GM12878 (cell line): ENCODE measurements at regions not wholly inside any gene's neighbourhood (a gene's known extent, or its start where the extent isn't known, plus 50 kb on each side); places are given as distances from the start of the nearest gene placed in this dataset.

ENCODE experiments used
- ATAC-seq: fragments of 200-7000 bp; cut with Tn5 transposase; 3 replicates; pipeline ENCODE4 v1.9.1; 2020; ENCODE audit warnings: mild to moderate bottlenecking, moderate library complexity
- BruUV-seq: library from RNA; stranded (reverse); fragments of 400-500 nt; replicated peaks from 2 replicates; lab custom pipeline; 2021; lab: Mats Ljungman, UMichigan
- CTCF ChIA-PET: fragments of 300-600 bp; sonication (Branson Sonifier 250); formaldehyde crosslinking; extraction: SDS; loops from one replicate; lab custom pipeline; 2021; ENCODE audit warnings: inconsistent platforms; lab: Yijun Ruan, JAX
- POLR2A ChIA-PET: fragments of 350-600 bp; formaldehyde crosslinking; extraction: SDS; loops from one replicate; lab custom pipeline; 2021; ENCODE audit warnings: inconsistent platforms; lab: Charles Lee
- RAD21 ChIA-PET: fragments of 300-600 bp; sonication (Branson Sonifier 250); formaldehyde crosslinking; loops from one replicate; lab custom pipeline; 2023; ENCODE audit warnings: antibody characterized with exemption; ENCODE audit not compliant: unreplicated experiment; lab: Charles Lee
- SMC1A ChIA-PET: fragments of 300-600 bp; sonication (Branson Sonifier 250); formaldehyde crosslinking; loops from one replicate; lab custom pipeline; 2023; ENCODE audit not compliant: unreplicated experiment, uncharacterized antibody; lab: Charles Lee
- DNase-seq: peaks from one replicate; pipeline ENCODE4 v3.0.0-alpha.2; 2011; ENCODE audit warnings: low read depth, low spot score
- FAIRE-seq: peaks from 3 replicates; lab custom pipeline; 2011; peaks lifted over from hg19 to GRCh38; lab: Jason Lieb, UNC
- H2AFZ ChIP-seq: 2 replicates; pipeline ENCODE4 v1.6.0; 2011; ENCODE audit warnings: low read depth, low read length, control low read depth; ENCODE audit not compliant: control insufficient read depth
- H3K27ac ChIP-seq: 2 replicates; pipeline ENCODE4 v1.5.1; 2011; ENCODE audit warnings: control low read depth; ENCODE audit not compliant: control insufficient read depth, insufficient read depth
- H3K27me3 ChIP-seq, 2 experiments: replicated peaks in 1 of 2; 2 replicates each; pipeline versions ENCODE4 v1.6.0 to v1.6.1; 2011; ENCODE audit warnings: low read length in 1 of 2; ENCODE audit not compliant: control insufficient read depth in 2 of 2, insufficient read depth in 2 of 2
- H3K36me3 ChIP-seq, 2 experiments: 2 replicates each; pipeline ENCODE4 v1.5.1; 2011; ENCODE audit warnings: low read length in 1 of 2; ENCODE audit not compliant: control insufficient read depth in 2 of 2, insufficient read depth in 2 of 2
- H3K4me1 ChIP-seq: 2 replicates; pipeline ENCODE4 v1.6.1; 2011; ENCODE audit warnings: mild to moderate bottlenecking, low read length, moderate library complexity, mixed read lengths; ENCODE audit not compliant: control insufficient read depth, insufficient read depth
- H3K4me2 ChIP-seq: 2 replicates; pipeline ENCODE4 v1.6.0; 2011; ENCODE audit warnings: control low read depth; ENCODE audit not compliant: control insufficient read depth, insufficient read depth
- H3K4me3 ChIP-seq: fragments of 200-600 bp; sonication (generic); 2 replicates; pipeline ENCODE4 v1.5.1; 2016
- H3K79me2 ChIP-seq: 2 replicates; pipeline ENCODE4 v1.6.0; 2011; ENCODE audit warnings: low read length; ENCODE audit not compliant: control insufficient read depth, insufficient read depth
- H3K9ac ChIP-seq: 2 replicates; pipeline ENCODE4 v1.8.0; 2011; ENCODE audit warnings: low read length, control low read depth, mixed read lengths; ENCODE audit not compliant: control insufficient read depth, insufficient read depth
- H3K9me3 ChIP-seq: replicated peaks from 3 replicates; pipeline ENCODE4 v1.5.1; 2011; ENCODE audit warnings: mild to moderate bottlenecking, low read length; ENCODE audit not compliant: control insufficient read depth, insufficient read depth
- H4K20me1 ChIP-seq: 2 replicates; pipeline ENCODE4 v1.6.0; 2011; ENCODE audit not compliant: control insufficient read depth, insufficient read depth
- ASH2L ChIP-seq: fragments of 300-600, 200-600 bp; sonication (generic); IDR thresholded peaks from 2 replicates; pipeline ENCODE4 v1.6.1; 2017; ENCODE audit warnings: low read depth, mild to moderate bottlenecking, borderline replicate concordance
- BCL11A ChIP-seq: IDR thresholded peaks from 2 replicates; pipeline ENCODE4 v1.6.1; 2011; ENCODE audit warnings: low read depth, low read length
- DPF2 ChIP-seq: fragments of 450-650 bp; IDR thresholded peaks from 2 replicates; pipeline ENCODE4 v1.6.1; 2017; ENCODE audit warnings: mild to moderate bottlenecking
- ESRRA ChIP-seq: IDR thresholded peaks from 2 replicates; pipeline ENCODE4 v1.6.1; 2012; ENCODE audit warnings: mild to moderate bottlenecking, low read length, improper control_type of control experiment
- FOS ChIP-seq: IDR thresholded peaks from 3 replicates; pipeline ENCODE4 v1.6.1; 2011; ENCODE audit warnings: borderline replicate concordance; ENCODE audit not compliant: insufficient read length; ENCODE audit errors: extremely low read depth
- HDAC6 ChIP-seq: fragments of 200-600 bp; sonication (generic); IDR thresholded peaks from one replicate; pipeline ENCODE4 v1.8.0; 2017; ENCODE audit warnings: antibody characterized with exemption; ENCODE audit not compliant: unreplicated experiment
- JUNB ChIP-seq: IDR thresholded peaks from 2 replicates; pipeline ENCODE4 v1.6.1; 2016; ENCODE audit warnings: antibody characterized with exemption, mild to moderate bottlenecking
- NR2F1 ChIP-seq: fragments of 450-650 bp; conservative IDR thresholded peaks from 2 replicates; pipeline ENCODE4 v1.6.1; 2017; ENCODE audit warnings: mild to moderate bottlenecking
- POU2F2 ChIP-seq: IDR thresholded peaks from 3 replicates; pipeline ENCODE4 v1.6.1; 2011; ENCODE audit warnings: low read depth, mild to moderate bottlenecking, low read length, borderline replicate concordance
- SKIL ChIP-seq: fragments of 450-650 bp; IDR thresholded peaks from 2 replicates; pipeline ENCODE4 v1.6.1; 2017; ENCODE audit warnings: mild to moderate bottlenecking, low read depth, inconsistent platforms; ENCODE audit not compliant: poor library complexity, severe bottlenecking
- SRF ChIP-seq, 2 experiments: IDR thresholded peaks; 2 replicates each; pipeline ENCODE4 v1.6.1; 2011; ENCODE audit warnings: low read depth in 2 of 2, low read length in 2 of 2, mild to moderate bottlenecking in 1 of 2, moderate library complexity in 1 of 2
- STAT3 ChIP-seq: IDR thresholded peaks from 2 replicates; pipeline ENCODE4 v1.6.1; 2011; ENCODE audit warnings: low read depth, low read length, improper control_type of control experiment
- TAF1 ChIP-seq: IDR thresholded peaks from 2 replicates; pipeline ENCODE4 v1.6.1; 2011; ENCODE audit warnings: mild to moderate bottlenecking, low read depth, low read length, borderline replicate concordance
- TARDBP ChIP-seq: IDR thresholded peaks from 2 replicates; pipeline ENCODE4 v1.6.1; 2016; ENCODE audit warnings: borderline replicate concordance
- ZNF207 ChIP-seq: fragments of 450-650 bp; IDR thresholded peaks from 2 replicates; pipeline ENCODE4 v1.6.1; 2014; ENCODE audit warnings: antibody characterized with exemption, mild to moderate bottlenecking, borderline replicate concordance
- ZNF217 ChIP-seq: fragments of 450-650 bp; IDR thresholded peaks from 2 replicates; pipeline ENCODE4 v1.6.1; 2017; ENCODE audit warnings: antibody characterized with exemption, mild to moderate bottlenecking
- WGBS: methylation state at CpG from one replicate; pipeline ENCODE4 v1.1.6; 2016; ENCODE audit warnings: low lambda C conversion rate; ENCODE audit not compliant: insufficient replicate concordance, insufficient coverage; ENCODE audit errors: missing lambda C conversion rate; 5-methylcytosine and 5-hydroxymethylcytosine counted together
- in situ Hi-C: fragments of 300-500 bp; cut with MboI; formaldehyde crosslinking; loops from 9 replicates; pipeline ENCODE4 v1.14.3; 2018; ENCODE audit warnings: mixed read lengths
- intact Hi-C: fragments of 100-400 bp; cut with micrococcal nuclease; formaldehyde crosslinking; loops from one replicate; pipeline ENCODE4 v1.14.2; 2022; ENCODE audit not compliant: unreplicated experiment

GRCh38 chr6:4677751-4678065 lies 98.5 kb upstream of the CDYL start:
- H3K79me2 ChIP-seq, result no peaks in the 10 kb centered on the region
- H3K9me3 ChIP-seq, result no peaks in the 10 kb centered on the region
- H3K4me3 ChIP-seq, result no peak overlapping the region
- BruUV-seq, result no TSS peak
- in situ Hi-C loops, result no loop called here
- no peak overlapping the region for H3K4me2 ChIP-seq
- ChIA-PET CTCF (no interaction called here), SMC1A (interaction anchor here (0.6 kb wide), 1 partner anchor 361 kb away, joined by 3 read pairs; no protein-coding TSS in a partner anchor), POLR2A (no interaction called here), RAD21 (no interaction called here)
- no peak overlapping the region for H2AFZ ChIP-seq
- no peak overlapping the region for H3K27ac ChIP-seq
- H3K9ac ChIP-seq, result no peak overlapping the region
- TF ChIP-seq TARDBP (no peak), SRF (IDR thresholded peaks at IDR 0.05; ENCODE audit: low read depth in 2 of 2, low read length in 2 of 2) (no peak), ZNF207 (no peak), NR2F1 (no peak)
- ATAC-seq (no peak), FAIRE-seq (no peak), DNase-seq (no peak)
- H3K36me3 ChIP-seq, result no peaks in the 10 kb centered on the region
- 46% methylated on average over 4 of the region's 4 CpGs for WGBS
- no peaks in the 10 kb centered on the region for H4K20me1 ChIP-seq
- intact Hi-C loops, result no loop called here
- no peaks in the 10 kb centered on the region for H3K27me3 ChIP-seq
- H3K4me1 ChIP-seq, result no peaks in the 10 kb centered on the region

DNA sequence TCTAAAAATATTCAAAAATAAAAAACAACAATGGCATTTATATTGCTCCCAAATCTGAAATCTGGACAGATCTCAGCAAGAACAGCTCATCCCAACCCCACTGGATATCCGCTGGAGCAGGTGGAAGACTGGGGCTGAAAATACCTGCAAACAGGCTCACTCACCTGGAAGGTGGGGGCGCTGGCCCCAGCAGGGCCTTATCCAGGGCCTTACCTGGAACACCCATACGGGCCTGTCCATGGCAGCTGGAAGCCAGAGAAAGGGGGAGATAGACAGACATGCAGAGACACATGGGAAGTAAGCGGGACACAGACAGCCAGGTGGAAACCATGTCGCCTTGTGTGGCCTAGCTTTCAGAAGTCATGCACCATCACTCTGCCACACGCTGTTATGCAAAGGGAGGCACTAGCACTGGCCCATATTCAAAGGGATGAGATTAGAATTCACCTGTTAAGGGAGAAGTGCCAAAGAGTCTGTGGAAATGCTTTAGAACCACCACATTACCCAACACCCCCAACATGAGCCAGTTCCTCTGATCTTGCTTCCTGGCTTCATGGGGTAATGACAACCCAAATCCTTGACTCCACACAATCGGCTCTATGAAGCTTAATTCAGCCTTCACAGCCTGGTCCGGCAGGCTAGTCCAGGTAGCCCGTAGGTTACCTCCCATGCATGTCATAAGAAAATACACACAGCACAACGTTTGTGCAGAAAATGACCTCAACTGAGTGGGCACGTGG lies 99.0 kb upstream of the CDYL start:
- Histone ChIP-seq H3K4me2 (no peak overlapping the region), H3K4me3 (no peak overlapping the region), H2AFZ (no peak overlapping the region), H3K27me3 (no peaks in the 10 kb centered on the region), H3K4me1 (no peaks in the 10 kb centered on the region), H3K9me3 (no peaks in the 10 kb centered on the region), H3K27ac (no peak overlapping the region), H3K79me2 (no peaks in the 10 kb centered on the region), H3K36me3 (no peaks in the 10 kb centered on the region), H3K9ac (no peak overlapping the region), H4K20me1 (no peaks in the 10 kb centered on the region)
- BruUV-seq, result no TSS peak
- RAD21 ChIA-PET, result no interaction called here
- FAIRE-seq (no peak), DNase-seq (no peak), ATAC-seq (no peak)
- in situ Hi-C loops (no loop called here), intact Hi-C loops (no loop called here)
- WGBS, result 21% methylated on average over 11 of the region's 11 CpGs
- no peak for TF ChIP-seq JUNB
- TF ChIP-seq BCL11A, result no peak
- TF ChIP-seq TAF1, result no peak
- no peak for TF ChIP-seq FOS
- no peak for TF ChIP-seq ESRRA
- no peak for TF ChIP-seq POU2F2
- no peak for TF ChIP-seq ASH2L
- TF ChIP-seq HDAC6, result no peak
- no peak for TF ChIP-seq STAT3
- TF ChIP-seq ZNF217, result no peak
- no peak for TF ChIP-seq DPF2
- TF ChIP-seq SKIL, result no peak
- POLR2A ChIA-PET, result no interaction called here
- SMC1A ChIA-PET, result interaction anchor here (0.6 kb wide), 1 partner anchor 361 kb away, joined by 3 read pairs; no protein-coding TSS in a partner anchor
- CTCF ChIA-PET, result no interaction called here
